K562 (cell line): ENCODE measurements at regions not wholly inside any gene's neighbourhood (a gene's known extent, or its start where the extent isn't known, plus 50 kb on each side); places are given as distances from the start of the nearest gene placed in this dataset.

Experiments
- JUND ChIP-seq, 2 experiments: IDR thresholded peaks; 2 replicates in 1 of 2; 3 replicates in 1 of 2; pipeline ENCODE4 v1.6.1; 2011; ENCODE audit warnings: borderline replicate concordance in 2 of 2, low read depth in 2 of 2, low read length in 2 of 2, improper control_type of control experiment in 1 of 2, missing biosample characterization in 1 of 2, missing genetic modification characterization in 1 of 2, missing genetic modification reagents in 1 of 2
- SMARCC2 ChIP-seq: fragments of 450-650 bp; IDR thresholded peaks from 2 replicates; pipeline ENCODE4 v1.6.1; 2017; ENCODE audit warnings: antibody characterized with exemption, moderate library complexity, mild to moderate bottlenecking, low read depth
- SPI1 ChIP-seq: IDR thresholded peaks from 2 replicates; pipeline ENCODE4 v1.6.1; 2011; ENCODE audit warnings: low read depth, low read length, control low read depth, borderline replicate concordance

DNA sequence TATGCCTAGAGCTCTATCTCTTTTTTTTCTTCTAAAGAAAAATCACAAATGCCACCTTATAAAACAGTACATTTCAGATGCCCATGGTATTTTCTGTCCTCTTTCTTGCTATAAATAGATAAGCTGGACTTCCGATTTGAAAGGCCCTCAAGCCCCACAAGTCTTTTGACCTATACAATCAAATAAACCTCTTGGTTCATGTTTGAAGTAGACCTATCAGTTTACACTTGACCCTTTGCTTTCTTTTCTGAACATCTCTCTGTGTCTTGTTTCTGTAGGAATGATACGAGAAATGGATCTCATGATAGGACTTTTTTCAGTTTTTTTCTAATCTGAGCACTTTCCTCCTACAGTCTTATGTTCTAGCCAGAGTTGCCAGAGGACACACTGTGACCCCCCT lies 327.2 kb downstream of the SOX9 start:
- TF ChIP-seq JUND (IDR thresholded peaks at IDR 0.05; ENCODE audit: borderline replicate concordance, low read depth, low read length) (no peak), JUND (tag; IDR thresholded peaks at IDR 0.05; ENCODE audit: borderline replicate concordance, low read depth, low read length) (no peak), SPI1 (no peak), SMARCC2 (no peak)
